SK-N-SH (cell line): ENCODE measurements at regions not wholly inside any gene's neighbourhood (a gene's known extent, or its start where the extent isn't known, plus 50 kb on each side); places are given as distances from the start of the nearest gene placed in this dataset.

Experiments
- CTCF ChIA-PET: fragments of 300-600, 350-600 bp; formaldehyde crosslinking; extraction: SDS; loops from one replicate; lab custom pipeline; 2021; lab: Yijun Ruan, JAX
- POLR2A ChIA-PET: fragments of 350-600 bp; sonication (Branson Sonifier 250); formaldehyde crosslinking; extraction: SDS; loops from one replicate; lab custom pipeline; 2020; ENCODE audit warnings: antibody characterized with exemption, inconsistent platforms; lab: Yijun Ruan, JAX
- DNase-seq: peaks from one replicate; pipeline ENCODE4 v3.0.0; 2012
- H2AFZ ChIP-seq: fragments of 200-600 bp; sonication (generic); 2 replicates; pipeline ENCODE4 v1.8.1; 2016; ENCODE audit warnings: antibody characterized with exemption, mild to moderate bottlenecking, low read depth
- H3F3A ChIP-seq: fragments of 200-600 bp; sonication (generic); replicated peaks from 2 replicates; pipeline ENCODE3; 2016; ENCODE audit warnings: antibody characterized with exemption, mild to moderate bottlenecking; ENCODE audit not compliant: insufficient read depth
- H3K27ac ChIP-seq, 2 experiments: fragments of 200-500 bp in 1 of 2; fragments of 200-600 bp in 1 of 2; sonication (Bioruptor generic) in 1 of 2; sonication (generic), shearing (Covaris generic) in 1 of 2; 2 replicates each; pipeline versions ENCODE4 v1.5.1 to v1.6.1; 2014 to 2016; ENCODE audit warnings: low read depth in 2 of 2, inconsistent platforms in 1 of 2, low read length in 1 of 2, mild to moderate bottlenecking in 1 of 2, mixed read lengths in 1 of 2
- H3K27me3 ChIP-seq: fragments of 200-600 bp; sonication (generic), shearing (Covaris generic); 2 replicates; pipeline ENCODE4 v1.6.1; 2016; ENCODE audit warnings: mixed run types; ENCODE audit not compliant: insufficient read depth
- H3K36me3 ChIP-seq, 2 experiments: fragments of 200-500 bp in 1 of 2; fragments of 200-600 bp in 1 of 2; sonication (Bioruptor generic) in 1 of 2; sonication (generic) in 1 of 2; replicated peaks in 1 of 2; 2 replicates each; pipeline versions ENCODE3 to v1.5.1; 2014 to 2016; ENCODE audit warnings: low read length in 1 of 2, mild to moderate bottlenecking in 1 of 2; ENCODE audit not compliant: insufficient read depth in 2 of 2, control insufficient read depth in 1 of 2
- H3K4me1 ChIP-seq, 2 experiments: fragments of 200-500 bp in 1 of 2; fragments of 200-600 bp in 1 of 2; sonication (Bioruptor generic) in 1 of 2; sonication (generic), shearing (Covaris generic) in 1 of 2; 2 replicates each; pipeline versions ENCODE4 v1.5.1 to v1.6.1; 2014 to 2016; ENCODE audit warnings: low read depth in 1 of 2, low read length in 1 of 2, mixed run types in 1 of 2; ENCODE audit not compliant: insufficient read depth in 2 of 2, control insufficient read depth in 1 of 2
- H3K4me2 ChIP-seq: fragments of 200-600 bp; sonication (generic), shearing (Covaris generic); 2 replicates; pipeline ENCODE4 v1.6.1; 2017; ENCODE audit warnings: mixed run types
- H3K4me3 ChIP-seq, 2 experiments: fragments of 200-500 bp in 1 of 2; fragments of 200-600 bp in 1 of 2; sonication (Bioruptor generic) in 1 of 2; sonication (generic), shearing (Covaris generic) in 1 of 2; 2 replicates each; pipeline versions ENCODE4 v1.5.1 to v1.8.1; 2014 to 2016; ENCODE audit warnings: low read depth in 2 of 2, inconsistent platforms in 1 of 2, low read length in 1 of 2, mild to moderate bottlenecking in 1 of 2, mixed read lengths in 1 of 2, moderate library complexity in 1 of 2
- H3K79me2 ChIP-seq: fragments of 200-600 bp; sonication (generic); 2 replicates; pipeline ENCODE4 v1.8.1; 2017; ENCODE audit warnings: mild to moderate bottlenecking; ENCODE audit not compliant: insufficient read depth
- H3K9ac ChIP-seq: fragments of 200-600 bp; sonication (generic); 2 replicates; pipeline ENCODE4 v1.6.1; 2017; ENCODE audit warnings: mixed run types
- H3K9me2 ChIP-seq: fragments of 200-600 bp; sonication (generic); 2 replicates; pipeline ENCODE4 v1.6.1; 2017; ENCODE audit warnings: mixed run types
- H3K9me3 ChIP-seq: fragments of 200-600 bp; sonication (generic); 2 replicates; pipeline ENCODE4 v1.6.1; 2017; ENCODE audit warnings: mixed run types, mild to moderate bottlenecking, moderate library complexity
- H4K20me1 ChIP-seq: fragments of 200-600 bp; sonication (generic); 2 replicates; pipeline ENCODE4 v1.6.1; 2017; ENCODE audit warnings: mild to moderate bottlenecking, mixed run types; ENCODE audit not compliant: insufficient read depth
- CHD2 ChIP-seq: fragments of 150-350 bp; IDR thresholded peaks from 2 replicates; pipeline ENCODE4 v1.6.1; 2018; ENCODE audit warnings: low read length; ENCODE audit not compliant: partially characterized antibody
- ELF1 ChIP-seq: IDR thresholded peaks from 2 replicates; pipeline ENCODE4 v1.4.0; 2012
- EP300 ChIP-seq, 2 experiments: IDR thresholded peaks; 2 replicates each; pipeline versions ENCODE4 v1.4.0 to v1.6.1; 2012; ENCODE audit warnings: borderline replicate concordance in 1 of 2, low read depth in 1 of 2, low read length in 1 of 2
- FOSL2 ChIP-seq: IDR thresholded peaks from 2 replicates; pipeline ENCODE4 v1.4.0; 2012; ENCODE audit warnings: low read depth, mild to moderate bottlenecking, moderate library complexity, borderline replicate concordance
- FOXJ3 ChIP-seq: sonication (generic); formaldehyde crosslinking; IDR thresholded peaks from 2 replicates; pipeline ENCODE4 v1.5.1; 2020; ENCODE audit warnings: mild to moderate bottlenecking, missing genetic modification reagents
- GATA2 ChIP-seq: sonication (generic); formaldehyde crosslinking; IDR thresholded peaks from 2 replicates; pipeline ENCODE4 v1.5.0; 2020; ENCODE audit warnings: mild to moderate bottlenecking, missing genetic modification reagents
- IRF3 ChIP-seq: fragments of 150-350 bp; IDR thresholded peaks from 2 replicates; pipeline ENCODE4 v1.6.1; 2016; ENCODE audit warnings: mild to moderate bottlenecking, low read depth, low read length
- JUND ChIP-seq: IDR thresholded peaks from 2 replicates; pipeline ENCODE4 v1.4.0; 2012
- MXI1 ChIP-seq: IDR thresholded peaks from 2 replicates; pipeline ENCODE4 v1.6.1; 2012; ENCODE audit warnings: mild to moderate bottlenecking, low read depth, low read length, improper control_type of control experiment
- NRF1 ChIP-seq: IDR thresholded peaks from 2 replicates; pipeline ENCODE4 v1.6.1; 2012; ENCODE audit warnings: low read depth, mild to moderate bottlenecking, low read length
- RAD21 ChIP-seq: IDR thresholded peaks from 2 replicates; pipeline ENCODE4 v1.6.1; 2012; ENCODE audit warnings: mild to moderate bottlenecking, low read length
- RCOR1 ChIP-seq: fragments of 150-350 bp; IDR thresholded peaks from 2 replicates; pipeline ENCODE4 v1.6.1; 2017; ENCODE audit warnings: antibody characterized with exemption, low read length
- USF1 ChIP-seq: IDR thresholded peaks from 2 replicates; pipeline ENCODE4 v1.4.0; 2012; ENCODE audit warnings: low read depth, borderline replicate concordance
- YY1 ChIP-seq: IDR thresholded peaks from 2 replicates; pipeline ENCODE4 v1.4.0; 2012; ENCODE audit warnings: low read depth, mild to moderate bottlenecking
- WGBS: methylation state at CpG from one replicate; pipeline ENCODE4 v1.1.6; 2017; ENCODE audit warnings: low lambda C conversion rate; 5-methylcytosine and 5-hydroxymethylcytosine counted together
- TF ChIP-seq, protein P1 (sequence below): fragments of 200-600 bp; sonication (generic); IDR thresholded peaks from 2 replicates; pipeline ENCODE4 v1.6.1; 2017; ENCODE audit warnings: antibody characterized with exemption, mild to moderate bottlenecking, moderate library complexity
- TF ChIP-seq, protein P2 (sequence below): IDR thresholded peaks from 2 replicates; pipeline ENCODE4 v1.4.0; 2012; ENCODE audit warnings: low read depth, borderline replicate concordance

DNA sequence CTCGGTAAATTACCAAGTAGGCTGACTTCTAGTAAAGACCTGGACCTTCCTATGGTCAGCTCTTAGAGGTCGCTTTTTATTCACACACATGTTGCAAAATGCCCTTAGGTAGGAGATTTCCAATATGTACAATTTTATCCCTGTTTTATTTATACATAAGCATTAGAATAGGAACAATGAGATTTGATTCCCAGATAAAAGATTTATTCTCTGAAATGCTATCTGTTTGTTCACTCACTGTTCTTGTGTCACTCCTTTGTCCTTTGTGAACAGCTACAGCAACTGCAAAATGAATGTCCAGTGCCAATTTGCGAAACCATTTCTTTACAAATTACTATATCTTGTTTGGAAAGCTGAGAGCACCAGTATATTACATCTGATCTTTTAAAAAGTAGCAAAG is 991.5 kb upstream of the TYRP1 start:
- 4% methylated on average over 3 of the region's 3 CpGs for WGBS
- DNase-seq, result no peak

GRCh38 chr9:11702548-11702947 is 990.6 kb upstream of the TYRP1 start:
- no peaks in the 10 kb centered on the region for H4K20me1 ChIP-seq
- no peaks in the 10 kb centered on the region for H3K27me3 ChIP-seq
- H3K4me1 ChIP-seq, result no peaks in the 10 kb centered on the region
- no peak overlapping the region for H3K27ac ChIP-seq
- no peaks in the 10 kb centered on the region for H3K9me2 ChIP-seq
- no peaks in the 10 kb centered on the region; the same call in 1 of the 2 replicates for H3K9me3 ChIP-seq
- no peak overlapping the region for H3K9ac ChIP-seq
- no peak for DNase-seq
- CTCF ChIA-PET, result no interaction called here
- H3K4me2 ChIP-seq, result no peak overlapping the region
- POLR2A ChIA-PET, result no interaction called here
- no peak overlapping the region for H2AFZ ChIP-seq
- H3F3A ChIP-seq, result no peaks in the 10 kb centered on the region
- no peaks in the 10 kb centered on the region for H3K79me2 ChIP-seq
- no peak overlapping the region for H3K4me3 ChIP-seq
- 6% methylated on average over 2 of the region's 2 CpGs for WGBS
- H3K36me3 ChIP-seq, result no peaks in the 10 kb centered on the region
- TF ChIP-seq GATA2 (CRISPR knock-in tag) (no peak), FOXJ3 (no peak), RCOR1 (no peak), EP300 (IDR thresholded peaks at IDR 0.05; ENCODE audit: borderline replicate concordance in 1 of 2, low read depth in 1 of 2, low read length in 1 of 2) (no peak), FOSL2 (no peak), USF1 (no peak), MXI1 (no peak)
- TF ChIP-seq, protein P1, sequence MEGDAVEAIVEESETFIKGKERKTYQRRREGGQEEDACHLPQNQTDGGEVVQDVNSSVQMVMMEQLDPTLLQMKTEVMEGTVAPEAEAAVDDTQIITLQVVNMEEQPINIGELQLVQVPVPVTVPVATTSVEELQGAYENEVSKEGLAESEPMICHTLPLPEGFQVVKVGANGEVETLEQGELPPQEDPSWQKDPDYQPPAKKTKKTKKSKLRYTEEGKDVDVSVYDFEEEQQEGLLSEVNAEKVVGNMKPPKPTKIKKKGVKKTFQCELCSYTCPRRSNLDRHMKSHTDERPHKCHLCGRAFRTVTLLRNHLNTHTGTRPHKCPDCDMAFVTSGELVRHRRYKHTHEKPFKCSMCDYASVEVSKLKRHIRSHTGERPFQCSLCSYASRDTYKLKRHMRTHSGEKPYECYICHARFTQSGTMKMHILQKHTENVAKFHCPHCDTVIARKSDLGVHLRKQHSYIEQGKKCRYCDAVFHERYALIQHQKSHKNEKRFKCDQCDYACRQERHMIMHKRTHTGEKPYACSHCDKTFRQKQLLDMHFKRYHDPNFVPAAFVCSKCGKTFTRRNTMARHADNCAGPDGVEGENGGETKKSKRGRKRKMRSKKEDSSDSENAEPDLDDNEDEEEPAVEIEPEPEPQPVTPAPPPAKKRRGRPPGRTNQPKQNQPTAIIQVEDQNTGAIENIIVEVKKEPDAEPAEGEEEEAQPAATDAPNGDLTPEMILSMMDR, result no peak

More for the DNA sequence above, 991.5 kb upstream of the TYRP1 start:
- Histone ChIP-seq H3K4me3 (no peak overlapping the region), H3K4me1 (no peaks in the 10 kb centered on the region), H3K36me3 (no peaks in the 10 kb centered on the region), H3K9ac (no peak overlapping the region), H3K4me2 (no peak overlapping the region), H3K27ac (no peak overlapping the region), H3K9me2 (no peaks in the 10 kb centered on the region), H3K27me3 (no peaks in the 10 kb centered on the region), H2AFZ (0 out of 2 replicates have a peak overlapping the region, but pooled peaks have one; percentile 43), H3K9me3 (no peaks in the 10 kb centered on the region; the same call in 1 of the 2 replicates), H4K20me1 (no peaks in the 10 kb centered on the region), H3F3A (no peaks in the 10 kb centered on the region), H3K79me2 (no peaks in the 10 kb centered on the region)
- POLR2A ChIA-PET, result no interaction called here
- TF ChIP-seq RAD21, result no peak
- no peak for TF ChIP-seq JUND
- no peak for TF ChIP-seq NRF1
- no peak for TF ChIP-seq CHD2
- TF ChIP-seq MXI1, result no peak
- TF ChIP-seq, protein P2, sequence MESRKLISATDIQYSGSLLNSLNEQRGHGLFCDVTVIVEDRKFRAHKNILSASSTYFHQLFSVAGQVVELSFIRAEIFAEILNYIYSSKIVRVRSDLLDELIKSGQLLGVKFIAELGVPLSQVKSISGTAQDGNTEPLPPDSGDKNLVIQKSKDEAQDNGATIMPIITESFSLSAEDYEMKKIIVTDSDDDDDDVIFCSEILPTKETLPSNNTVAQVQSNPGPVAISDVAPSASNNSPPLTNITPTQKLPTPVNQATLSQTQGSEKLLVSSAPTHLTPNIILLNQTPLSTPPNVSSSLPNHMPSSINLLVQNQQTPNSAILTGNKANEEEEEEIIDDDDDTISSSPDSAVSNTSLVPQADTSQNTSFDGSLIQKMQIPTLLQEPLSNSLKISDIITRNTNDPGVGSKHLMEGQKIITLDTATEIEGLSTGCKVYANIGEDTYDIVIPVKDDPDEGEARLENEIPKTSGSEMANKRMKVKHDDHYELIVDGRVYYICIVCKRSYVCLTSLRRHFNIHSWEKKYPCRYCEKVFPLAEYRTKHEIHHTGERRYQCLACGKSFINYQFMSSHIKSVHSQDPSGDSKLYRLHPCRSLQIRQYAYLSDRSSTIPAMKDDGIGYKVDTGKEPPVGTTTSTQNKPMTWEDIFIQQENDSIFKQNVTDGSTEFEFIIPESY, result no peak
- no peak for TF ChIP-seq ELF1
- TF ChIP-seq FOXJ3, result no peak
- TF ChIP-seq USF1, result no peak
- TF ChIP-seq YY1, result no peak
- TF ChIP-seq EP300 (IDR thresholded peaks at IDR 0.05; ENCODE audit: borderline replicate concordance in 1 of 2, low read depth in 1 of 2, low read length in 1 of 2), result no peak
- no peak for TF ChIP-seq IRF3
- CTCF ChIA-PET, result no interaction called here
